22Rv1 (cell line): ENCODE measurements at regions not wholly inside any gene's neighbourhood (a gene's known extent, or its start where the extent isn't known, plus 50 kb on each side); places are given as distances from the start of the nearest gene placed in this dataset.

Experiments
- H3K27ac ChIP-seq: fragments of 450-650 bp; 2 replicates; pipeline ENCODE4 v1.5.1; 2017
- ZFX ChIP-seq: fragments of 450-650 bp; IDR thresholded peaks from 2 replicates; pipeline ENCODE4 v1.6.1; 2017; ENCODE audit warnings: antibody characterized with exemption, borderline replicate concordance
- TF ChIP-seq, protein P1 (sequence below): fragments of 450-650 bp; IDR thresholded peaks from 2 replicates; pipeline ENCODE4 v1.5.1; 2017; ENCODE audit warnings: mild to moderate bottlenecking

DNA sequence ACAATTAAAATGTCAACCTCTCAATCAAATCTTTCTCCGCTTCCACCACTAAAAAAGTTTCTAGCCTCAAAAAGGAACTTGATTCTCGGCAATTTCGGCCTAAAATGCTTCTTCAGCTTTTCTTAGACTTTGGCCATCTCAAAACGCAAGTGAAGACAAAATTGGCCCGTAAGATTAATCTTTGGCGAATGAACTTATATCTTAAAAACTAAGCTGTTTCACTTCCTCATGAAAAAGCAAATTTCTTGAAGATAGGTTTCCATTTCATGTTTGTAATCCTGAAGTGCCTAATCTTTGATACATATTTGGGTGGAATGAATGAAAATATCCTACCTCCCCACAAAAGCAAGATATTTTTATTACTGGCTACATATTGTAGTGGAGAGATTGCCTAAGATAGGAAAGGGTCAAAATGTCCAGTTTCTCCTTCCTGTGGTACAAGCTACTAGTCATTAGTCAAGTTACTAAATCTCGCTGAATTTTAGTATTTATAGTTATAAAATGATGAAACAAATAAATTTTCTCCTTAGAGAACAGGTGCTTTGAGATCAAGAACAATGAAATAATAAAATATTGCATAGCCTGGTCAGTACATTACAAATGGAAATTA is 85.4 kb upstream of the ZEB2 start:
- TF ChIP-seq, protein P1, sequence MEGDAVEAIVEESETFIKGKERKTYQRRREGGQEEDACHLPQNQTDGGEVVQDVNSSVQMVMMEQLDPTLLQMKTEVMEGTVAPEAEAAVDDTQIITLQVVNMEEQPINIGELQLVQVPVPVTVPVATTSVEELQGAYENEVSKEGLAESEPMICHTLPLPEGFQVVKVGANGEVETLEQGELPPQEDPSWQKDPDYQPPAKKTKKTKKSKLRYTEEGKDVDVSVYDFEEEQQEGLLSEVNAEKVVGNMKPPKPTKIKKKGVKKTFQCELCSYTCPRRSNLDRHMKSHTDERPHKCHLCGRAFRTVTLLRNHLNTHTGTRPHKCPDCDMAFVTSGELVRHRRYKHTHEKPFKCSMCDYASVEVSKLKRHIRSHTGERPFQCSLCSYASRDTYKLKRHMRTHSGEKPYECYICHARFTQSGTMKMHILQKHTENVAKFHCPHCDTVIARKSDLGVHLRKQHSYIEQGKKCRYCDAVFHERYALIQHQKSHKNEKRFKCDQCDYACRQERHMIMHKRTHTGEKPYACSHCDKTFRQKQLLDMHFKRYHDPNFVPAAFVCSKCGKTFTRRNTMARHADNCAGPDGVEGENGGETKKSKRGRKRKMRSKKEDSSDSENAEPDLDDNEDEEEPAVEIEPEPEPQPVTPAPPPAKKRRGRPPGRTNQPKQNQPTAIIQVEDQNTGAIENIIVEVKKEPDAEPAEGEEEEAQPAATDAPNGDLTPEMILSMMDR, result no peak
- TF ChIP-seq ZFX, result no peak
- no peak overlapping the region for H3K27ac ChIP-seq

DNA sequence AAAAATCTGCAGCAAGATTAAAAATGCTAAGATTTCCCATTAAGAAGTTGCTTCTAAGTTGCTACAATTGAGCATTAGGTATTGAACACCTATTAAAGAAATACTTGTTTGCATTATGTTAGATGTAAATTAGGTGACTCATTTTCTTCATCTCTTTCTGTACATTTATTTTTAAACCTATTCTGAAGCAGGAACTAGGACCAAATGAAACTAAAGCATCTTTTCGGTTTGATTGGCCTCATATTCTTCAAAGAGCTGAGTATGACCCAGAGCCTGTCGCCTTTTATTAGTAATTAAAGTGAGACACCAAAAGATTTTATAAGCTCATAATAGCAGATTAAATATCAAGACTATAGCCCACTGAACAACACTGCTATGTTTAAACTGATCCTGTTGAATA is 83.4 kb upstream of the ZEB2 start:
- H3K27ac ChIP-seq, result no peak overlapping the region
- no peak for TF ChIP-seq ZFX
- TF ChIP-seq, protein P1, result no peak

DNA sequence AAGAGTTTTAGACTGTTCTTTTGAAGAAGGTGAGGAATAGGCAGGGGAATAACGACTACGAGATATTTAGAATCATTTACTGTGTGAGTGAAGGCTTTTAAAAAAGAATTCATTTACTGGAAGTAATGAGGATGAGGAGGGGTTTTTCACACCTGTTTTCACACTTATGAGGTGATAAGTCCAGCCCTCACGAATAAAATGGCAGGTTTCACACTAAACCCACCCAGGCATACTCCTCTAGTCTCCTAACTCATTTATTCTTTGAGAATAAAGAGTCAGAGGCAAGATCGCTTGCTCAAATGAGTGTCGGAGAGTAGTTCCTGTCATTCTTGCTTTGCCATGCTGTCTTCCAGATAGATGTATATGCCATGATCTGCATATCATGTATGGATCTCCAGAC is 79.0 kb upstream of the ZEB2 start:
- TF ChIP-seq ZFX, result no peak
- TF ChIP-seq, protein P1, result no peak
- no peak overlapping the region for H3K27ac ChIP-seq

DNA sequence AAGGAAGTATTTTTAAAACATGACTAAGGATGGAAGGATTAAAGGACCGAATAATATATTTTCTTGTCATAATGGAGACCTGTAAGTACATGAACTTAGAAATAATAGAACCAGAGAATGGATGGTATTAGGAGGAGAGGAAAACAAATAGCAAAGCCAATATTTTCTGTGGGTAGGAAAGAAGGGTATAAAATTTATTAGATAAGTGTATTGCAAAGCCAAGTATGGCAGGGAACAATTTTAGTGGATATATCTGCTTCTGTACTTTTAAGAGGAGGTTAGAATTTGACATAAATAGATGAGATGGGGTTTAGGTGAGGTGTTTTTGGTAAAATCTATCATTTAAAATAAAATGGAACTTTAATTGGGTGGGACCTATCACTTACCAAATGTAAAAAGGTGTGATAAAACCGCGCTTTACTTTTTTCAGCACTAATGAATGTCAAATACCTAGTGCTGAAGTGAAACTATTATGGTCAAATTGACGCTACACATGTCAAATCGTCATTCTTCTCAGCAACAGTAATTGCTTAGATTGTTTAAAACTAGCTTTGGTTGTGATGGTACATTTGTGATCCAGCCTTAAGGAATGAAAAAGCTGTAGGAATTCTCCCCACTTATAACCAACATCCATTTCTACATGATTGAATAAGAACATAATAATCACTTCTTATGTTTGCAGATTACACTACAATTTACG is 78.1 kb upstream of the ZEB2 start:
- TF ChIP-seq, protein P1, result no peak
- TF ChIP-seq ZFX, result no peak
- no peak overlapping the region for H3K27ac ChIP-seq

DNA sequence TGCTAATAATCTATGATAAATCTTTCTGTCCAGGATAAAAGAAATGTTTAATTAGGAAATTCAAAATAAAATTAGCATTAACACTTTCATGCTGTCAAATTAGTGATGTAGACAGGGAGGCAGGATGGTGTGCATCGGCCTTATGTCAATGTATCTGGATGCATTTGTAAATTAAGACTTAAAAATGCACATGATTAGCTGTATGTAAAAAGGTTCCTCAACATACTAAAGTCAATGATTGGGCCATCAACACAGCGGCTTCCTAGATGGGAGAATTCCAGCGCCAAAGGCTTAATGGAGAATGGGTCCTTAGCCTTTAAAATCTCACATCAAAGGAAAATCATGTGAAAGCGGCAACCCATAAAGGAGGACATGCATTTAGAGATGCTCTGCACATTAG is 77.5 kb upstream of the ZEB2 start:
- TF ChIP-seq, protein P1, result no peak
- TF ChIP-seq ZFX, result no peak
- H3K27ac ChIP-seq, result no peak overlapping the region

DNA sequence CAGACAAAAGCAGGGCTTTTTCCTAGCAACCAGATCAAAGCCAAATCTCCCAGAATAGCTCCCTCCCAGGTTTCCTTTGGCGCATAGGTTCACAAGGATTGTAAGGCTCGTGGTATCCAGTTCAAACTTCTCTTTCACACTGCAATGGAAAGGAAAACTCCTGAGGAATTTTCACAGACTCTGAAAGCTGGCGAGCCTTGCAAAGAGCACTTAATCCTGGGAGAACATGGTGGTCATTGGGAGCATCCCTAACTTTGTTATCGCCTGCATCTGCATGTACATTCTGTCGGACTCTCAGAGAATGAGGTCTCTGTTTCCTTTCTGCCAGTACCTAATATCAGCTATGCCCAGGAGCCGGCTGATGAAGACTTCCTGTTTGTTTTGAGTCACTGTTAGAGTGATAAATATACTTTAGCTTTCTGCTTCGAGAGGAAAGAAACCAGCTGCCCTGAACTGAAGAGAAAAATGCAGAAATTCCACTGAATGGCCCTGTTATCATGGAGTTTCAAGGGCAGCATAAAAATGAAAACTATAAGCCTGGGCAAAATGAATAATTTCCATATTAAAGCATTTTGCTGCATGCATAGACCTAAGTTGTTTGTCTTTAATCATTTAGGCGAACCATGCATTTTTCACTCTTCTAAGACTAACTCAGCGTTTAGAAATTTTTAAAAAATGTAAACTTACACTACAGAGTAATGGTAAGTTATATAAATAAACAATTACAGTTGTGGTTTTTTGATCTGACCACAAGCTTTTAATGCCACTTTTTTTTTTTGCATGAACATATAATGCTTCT is 76.4 kb upstream of the ZEB2 start:
- H3K27ac ChIP-seq, result no peak overlapping the region; the same call in 1 of the 2 replicates
- TF ChIP-seq, protein P1, result no peak
- TF ChIP-seq ZFX, result no peak

DNA sequence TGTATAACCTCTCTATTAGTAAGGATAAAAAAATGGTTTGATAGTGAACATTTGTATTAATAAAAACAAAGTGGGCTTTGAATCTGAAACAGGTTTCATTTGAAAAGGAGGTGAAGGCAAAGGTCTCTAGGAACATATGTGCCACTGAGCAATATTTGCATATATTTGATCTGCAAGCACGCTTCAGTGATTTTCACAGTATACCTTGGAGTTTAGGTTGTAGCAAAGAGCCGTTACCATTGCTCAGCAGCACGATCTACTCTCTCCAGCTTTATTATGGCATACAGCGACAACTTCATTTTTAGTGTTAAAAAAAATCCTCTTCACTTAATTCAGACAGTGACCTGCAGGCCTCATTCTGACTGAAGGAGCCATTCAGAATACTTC is 75.8 kb upstream of the ZEB2 start:
- TF ChIP-seq, protein P1, result no peak
- no peak overlapping the region; the same call in 1 of the 2 replicates for H3K27ac ChIP-seq
